Superior temporal gyrus (tissue), 1 donor: ENCODE measurements at regions not wholly inside any gene's neighbourhood (a gene's known extent, or its start where the extent isn't known, plus 50 kb on each side); places are given as distances from the start of the nearest gene placed in this dataset.
A peak's percentile ranks its signal among the peaks of the same experiment; 100 is the strongest.

ENCODE experiments used
- DNase-seq: peaks from one replicate; pipeline ENCODE4 v3.0.0-alpha.2; 2016; ENCODE audit errors: extremely low spot score

DNA sequence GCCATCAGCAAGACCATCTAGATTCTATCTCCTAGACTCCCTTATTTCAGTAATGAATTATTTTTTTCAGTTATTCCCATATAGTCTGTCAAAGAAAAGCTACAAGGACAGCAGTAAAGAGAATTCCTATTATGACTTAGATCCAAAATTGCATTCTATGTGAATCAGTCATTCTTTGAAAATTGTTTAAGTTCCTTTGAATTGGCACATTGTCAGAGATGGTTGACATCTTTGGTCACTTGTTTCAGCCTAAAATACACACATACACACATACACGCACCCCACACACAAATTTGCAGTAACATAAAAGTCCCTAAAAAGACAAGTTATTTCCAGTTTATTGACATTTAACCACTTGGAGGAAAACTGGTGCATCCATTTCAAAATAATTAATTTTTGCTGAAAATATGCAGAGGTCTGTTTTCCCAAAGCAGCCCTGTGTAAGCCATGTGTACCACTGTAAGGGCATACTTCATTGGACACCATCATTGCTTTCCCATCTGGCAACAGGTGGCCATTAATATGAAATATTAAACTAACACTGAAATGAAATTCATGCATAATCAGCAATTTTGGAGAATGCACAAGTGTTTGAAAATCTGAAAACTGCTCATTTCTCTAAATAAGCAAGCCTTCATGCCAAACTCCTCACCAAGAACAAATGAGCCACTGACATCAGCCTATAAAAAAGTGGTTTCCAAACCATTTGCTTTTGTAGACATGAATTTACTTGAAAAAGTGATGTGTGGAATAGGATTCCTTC is 121.7 kb upstream of the COL1A2 start:
- DNase-seq, result no peak

DNA sequence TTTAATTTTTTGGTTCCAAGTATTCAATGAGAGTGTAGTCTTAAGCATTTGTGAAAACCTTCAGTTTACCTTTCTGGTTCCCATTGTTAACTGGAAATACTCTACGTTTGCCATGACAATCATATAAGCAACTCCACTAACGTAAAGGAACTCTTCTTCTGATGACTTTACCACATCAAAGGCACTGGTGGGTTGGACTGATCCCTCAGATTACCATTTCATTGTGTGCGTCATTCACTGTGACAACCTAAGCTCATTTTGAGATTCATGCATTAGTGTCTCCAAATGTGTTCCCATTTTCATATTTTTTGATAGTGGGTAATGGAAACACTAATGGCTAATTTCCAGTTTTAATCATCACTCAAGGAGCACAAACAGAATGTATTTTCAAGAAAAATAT is 119.9 kb upstream of the COL1A2 start:
- DNase-seq, result no peak

DNA sequence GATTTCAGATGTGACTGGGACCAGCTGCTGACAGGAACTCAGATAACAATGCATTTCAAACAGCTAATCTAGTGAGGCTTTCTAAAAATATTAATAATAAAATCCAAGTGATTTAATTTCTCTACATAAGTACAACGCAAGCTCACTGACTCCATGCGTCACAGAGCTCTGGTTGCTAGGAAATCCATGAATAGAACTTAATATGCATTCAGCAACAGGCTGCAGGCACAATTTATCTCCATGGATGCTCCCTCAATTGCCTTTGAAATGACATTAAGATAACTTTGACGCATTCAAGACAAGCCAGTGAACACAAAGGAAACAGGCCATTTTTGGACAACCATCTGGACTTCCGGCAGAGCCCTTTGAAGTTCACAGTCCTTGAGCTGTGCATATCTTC is 118.7 kb upstream of the COL1A2 start:
- no peak for DNase-seq

DNA sequence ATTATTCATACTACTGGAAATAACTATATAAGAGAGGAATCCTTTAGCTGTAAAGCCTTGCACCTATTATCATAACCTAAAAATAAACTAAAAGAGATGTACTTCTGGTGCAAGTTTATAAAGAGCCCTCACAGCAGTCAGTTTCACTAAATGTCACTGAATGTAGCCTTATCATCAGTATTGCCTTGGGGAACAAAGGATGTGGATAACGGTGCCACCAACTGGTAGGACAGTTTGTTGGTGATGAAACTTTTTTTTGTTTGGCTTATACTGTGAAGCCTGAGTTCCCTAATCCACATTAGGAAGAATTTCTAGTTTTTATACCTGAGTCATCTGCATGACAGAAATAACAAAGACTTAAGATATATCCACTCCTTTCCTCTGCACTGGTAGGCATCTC is 117.9 kb upstream of the COL1A2 start:
- DNase-seq, result no peak

DNA sequence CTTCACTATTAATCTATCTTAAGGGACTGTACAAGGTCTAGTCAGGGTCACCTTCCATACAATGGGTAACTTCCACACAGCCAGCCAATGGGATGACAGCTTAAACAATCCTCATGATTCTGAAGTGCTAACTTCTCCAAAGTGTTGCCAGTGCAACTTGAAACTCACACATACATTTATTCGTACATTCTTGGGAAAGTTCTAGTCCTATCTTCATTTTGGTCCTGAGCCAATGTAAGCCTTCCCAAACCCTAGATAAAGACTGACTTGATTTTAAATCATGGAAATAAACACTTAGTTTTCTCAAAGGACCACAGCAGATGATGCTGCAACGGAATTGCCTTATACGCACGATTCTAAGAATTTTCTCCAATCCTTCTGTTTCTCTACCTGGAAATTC is 117.5 kb upstream of the COL1A2 start:
- DNase-seq, result no peak

DNA sequence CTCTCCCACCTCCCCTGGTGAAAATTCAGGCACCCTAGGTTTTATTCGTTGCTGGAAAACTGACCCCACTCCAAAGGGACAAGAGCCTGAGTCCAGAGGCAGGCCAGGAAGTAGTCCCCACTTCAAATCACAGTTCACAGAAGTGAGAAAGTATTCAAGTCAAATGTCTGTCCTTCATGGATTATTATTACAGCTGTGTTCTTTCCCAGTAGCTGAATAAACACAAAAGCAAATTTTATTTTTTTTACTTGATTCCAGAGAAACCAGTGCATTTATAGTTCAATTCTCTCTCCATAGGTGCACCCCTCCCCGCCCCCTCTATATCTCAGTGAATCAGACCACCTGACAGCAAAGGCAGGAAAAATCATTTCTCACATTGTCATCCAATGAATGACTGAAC is 113.8 kb upstream of the COL1A2 start:
- no peak for DNase-seq

DNA sequence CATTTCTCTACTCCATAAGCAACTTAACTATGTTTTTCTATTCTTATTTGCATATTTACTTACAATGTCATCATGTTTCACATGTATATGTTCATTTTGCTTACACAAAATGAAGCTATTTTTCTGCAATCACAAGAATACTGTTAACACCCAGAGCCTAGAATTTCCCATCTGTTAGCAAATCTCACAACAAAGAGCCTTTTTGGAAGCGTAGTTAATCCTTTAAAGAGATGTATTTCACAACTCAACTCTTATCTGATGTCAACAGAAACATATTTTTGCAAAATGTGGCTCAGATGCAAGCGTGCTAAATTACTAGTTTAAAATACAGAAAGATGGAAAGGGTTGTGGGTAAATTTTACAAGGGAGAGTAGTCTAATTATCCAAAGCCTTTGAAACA is 110.6 kb upstream of the COL1A2 start:
- DNase-seq, result no peak

DNA sequence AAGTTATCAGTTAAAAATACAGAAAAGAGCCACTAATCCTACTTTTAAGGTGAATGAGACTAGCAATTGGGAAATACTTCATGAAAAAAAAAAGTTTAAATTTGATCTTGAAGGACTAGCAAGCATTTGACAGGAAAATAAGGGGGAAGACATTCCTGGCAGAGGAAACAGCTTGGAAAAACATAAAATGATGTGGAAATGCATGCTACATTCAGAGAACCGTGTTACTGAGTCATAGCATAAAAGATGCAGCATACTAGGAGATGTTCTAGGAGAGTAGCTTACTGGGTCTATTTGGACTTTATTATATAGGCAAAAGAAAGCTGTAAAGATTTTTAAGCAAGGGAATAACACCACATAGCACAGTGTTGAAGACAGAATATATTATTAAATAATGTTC is 108.6 kb upstream of the COL1A2 start:
- no peak for DNase-seq

DNA sequence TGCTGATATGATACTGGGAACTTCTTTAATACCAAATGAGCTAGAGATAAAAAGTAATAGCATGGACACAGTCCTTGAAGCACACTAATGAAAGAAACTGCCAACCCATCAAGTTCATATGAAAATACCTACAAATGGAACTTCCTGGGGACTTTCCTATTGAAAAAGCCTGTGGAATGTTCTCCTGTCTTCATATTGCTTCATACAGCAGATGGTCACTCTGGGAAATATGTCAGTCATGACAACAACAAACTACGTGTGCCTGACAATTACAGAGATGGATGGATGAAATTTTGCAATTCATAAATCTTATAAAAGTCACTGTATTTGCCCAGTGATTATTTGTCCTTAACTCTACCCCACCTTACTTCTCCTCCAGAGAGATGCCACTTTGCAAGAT is 106.6 kb upstream of the COL1A2 start:
- no peak for DNase-seq

DNA sequence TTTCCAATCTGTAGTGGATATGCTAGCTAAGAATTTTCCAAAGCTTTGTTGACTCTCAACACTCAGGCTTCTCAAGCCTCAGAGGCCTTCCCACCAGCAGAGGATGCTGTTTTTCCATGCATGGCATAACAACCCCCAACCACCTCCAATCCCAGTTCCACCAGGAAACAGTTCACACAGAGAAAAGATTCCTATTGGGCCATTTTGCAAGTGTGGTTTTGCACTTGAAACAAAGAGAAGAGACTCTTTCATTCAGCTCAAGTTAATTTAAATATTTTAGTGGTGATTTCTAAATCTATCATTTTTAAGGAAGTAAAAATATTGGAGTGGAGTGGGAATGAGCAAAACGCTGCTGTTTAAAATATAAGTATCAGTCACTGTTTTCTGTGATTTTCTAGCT is 105.6 kb upstream of the COL1A2 start:
- peak; percentile 83 for DNase-seq

DNA sequence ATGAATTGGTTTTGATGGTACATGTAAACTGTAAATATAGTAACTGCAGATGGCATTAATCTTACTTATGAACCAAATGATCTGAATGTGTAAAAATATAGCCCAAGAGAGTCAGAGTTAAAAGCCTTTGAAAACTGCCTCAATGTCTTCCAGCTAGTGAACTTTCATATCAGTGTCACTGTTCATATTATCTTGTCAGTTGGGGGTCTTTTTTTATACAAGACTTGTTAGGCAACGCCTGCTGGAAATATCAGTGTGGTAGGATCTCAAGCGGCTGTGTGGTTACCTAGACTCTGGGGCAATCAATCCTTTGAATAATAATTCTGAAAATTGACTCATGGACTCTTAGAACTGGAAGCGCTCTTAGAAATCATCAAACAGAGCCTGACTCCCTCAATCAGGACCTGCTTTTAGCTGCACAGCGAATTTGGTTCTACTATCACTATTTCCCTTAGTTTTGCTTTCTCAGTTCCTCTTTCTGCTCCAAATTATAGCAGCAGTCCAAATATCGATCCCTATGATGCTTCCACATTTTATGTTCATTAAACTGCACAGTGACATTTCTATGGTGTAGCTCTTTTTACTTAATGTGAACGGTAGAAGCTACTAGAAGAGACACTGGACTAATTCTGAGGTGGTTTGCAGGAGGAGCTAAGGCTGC is 100.1 kb upstream of the COL1A2 start:
- no peak for DNase-seq

DNA sequence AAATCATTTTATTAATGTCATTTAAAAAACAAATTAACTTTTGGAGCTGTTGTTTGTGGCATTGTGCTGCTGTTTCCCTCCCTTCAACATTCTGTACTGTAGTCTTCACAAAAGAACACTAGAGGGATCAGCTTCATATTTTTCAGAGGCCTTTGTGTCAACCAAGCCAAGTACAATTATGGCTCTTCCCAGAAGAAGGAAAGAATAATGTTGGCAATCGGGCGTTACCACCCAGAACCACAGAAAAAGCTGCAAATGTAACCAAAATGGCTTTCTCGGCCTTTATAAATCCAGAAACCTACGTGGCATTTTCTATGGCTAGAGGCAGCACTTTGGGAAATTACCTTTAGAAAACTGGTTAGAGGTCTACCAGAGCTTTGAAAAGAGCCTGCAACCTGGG is 98.8 kb upstream of the COL1A2 start:
- no peak for DNase-seq

DNA sequence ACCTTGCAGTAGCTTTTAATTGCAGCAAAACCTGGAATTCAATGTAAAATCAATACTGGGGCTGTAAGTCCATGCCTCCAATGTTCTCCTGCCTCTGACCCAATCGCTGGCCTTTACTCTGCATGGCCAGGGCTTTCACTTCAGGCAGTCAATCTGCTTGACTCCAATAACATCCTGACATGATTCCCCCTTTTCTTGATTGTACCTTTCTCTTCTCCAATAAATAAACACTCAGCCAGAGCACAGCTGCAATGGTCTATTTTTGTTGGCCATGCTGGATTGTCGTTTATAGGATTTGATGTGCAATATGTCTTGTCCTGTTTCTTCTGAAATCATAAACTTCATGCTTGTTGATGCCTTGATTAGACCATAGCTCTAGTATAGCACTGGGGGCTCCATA is 97.8 kb upstream of the COL1A2 start:
- DNase-seq, result no peak

DNA sequence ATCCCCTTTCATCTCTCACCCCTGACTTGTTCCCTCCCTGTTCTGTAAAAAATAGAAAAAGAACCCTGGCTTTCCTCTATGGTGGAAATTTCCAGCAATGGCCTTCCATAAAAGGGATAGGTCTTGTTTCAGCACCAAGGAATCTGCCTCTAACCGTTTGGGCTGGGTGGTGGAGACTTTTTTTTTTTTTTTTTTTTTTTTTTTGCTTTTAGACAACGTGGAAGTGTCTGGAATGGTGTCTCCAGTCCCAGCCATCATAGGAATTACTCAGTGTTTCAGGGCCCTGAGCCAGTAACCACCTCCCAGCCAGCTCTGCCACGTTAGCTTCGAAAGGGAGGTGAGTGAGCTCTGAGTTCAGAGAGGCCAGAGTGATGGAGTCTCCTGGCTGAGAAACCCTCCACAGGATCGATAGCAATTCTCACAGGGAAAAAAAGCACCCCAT is 97.3 kb upstream of the COL1A2 start:
- DNase-seq, result no peak

DNA sequence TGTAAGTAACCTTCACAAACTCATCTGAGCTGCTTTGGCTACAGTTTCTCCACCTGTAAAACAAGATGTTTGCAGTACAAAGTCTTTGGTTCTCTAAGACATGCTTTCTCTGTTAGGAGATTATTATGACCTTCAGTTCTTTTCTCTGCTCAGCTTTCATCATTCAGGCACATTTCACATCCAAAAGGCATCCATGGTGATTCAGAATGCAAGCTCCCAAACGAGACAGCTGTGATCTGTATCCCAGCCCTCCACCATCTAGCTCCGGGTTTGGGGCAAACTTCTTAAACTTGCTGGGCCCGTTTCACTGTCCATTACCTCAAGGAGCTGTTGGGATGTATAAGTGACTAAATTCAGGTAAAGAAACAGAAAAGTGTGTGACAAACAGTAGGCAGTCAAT is 95.8 kb upstream of the COL1A2 start:
- DNase-seq, result no peak

DNA sequence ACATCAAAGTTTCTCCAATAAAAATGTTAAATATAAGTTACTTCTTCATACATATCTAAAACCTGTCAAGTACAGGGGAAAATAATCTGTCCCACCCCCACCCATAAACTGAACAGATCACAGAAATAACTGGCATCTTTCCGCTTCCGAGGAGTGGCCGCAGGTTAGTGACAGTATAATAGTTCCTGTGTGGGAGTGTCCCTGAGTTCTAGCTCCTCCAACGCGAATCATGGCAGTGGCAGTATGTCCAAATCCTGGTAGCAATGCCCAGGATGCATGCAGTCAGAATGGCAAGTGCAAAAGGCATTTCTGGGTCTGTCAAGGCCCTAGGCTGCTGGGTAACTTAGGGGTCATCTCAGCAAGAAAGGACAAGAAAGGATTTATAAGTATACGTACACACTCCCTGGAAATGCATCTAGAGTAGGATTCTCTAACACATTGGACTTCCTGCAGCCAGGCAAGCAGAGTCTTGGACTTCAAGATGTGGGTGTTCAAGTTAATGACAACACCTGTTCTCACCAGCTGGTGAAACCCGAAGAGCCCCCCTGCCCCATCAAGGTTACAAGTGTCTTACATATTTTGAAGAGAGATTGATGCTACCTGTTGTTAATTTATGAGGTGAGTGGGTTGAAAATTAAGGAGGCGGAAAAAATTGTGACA is 94.4 kb upstream of the COL1A2 start:
- DNase-seq, result no peak

DNA sequence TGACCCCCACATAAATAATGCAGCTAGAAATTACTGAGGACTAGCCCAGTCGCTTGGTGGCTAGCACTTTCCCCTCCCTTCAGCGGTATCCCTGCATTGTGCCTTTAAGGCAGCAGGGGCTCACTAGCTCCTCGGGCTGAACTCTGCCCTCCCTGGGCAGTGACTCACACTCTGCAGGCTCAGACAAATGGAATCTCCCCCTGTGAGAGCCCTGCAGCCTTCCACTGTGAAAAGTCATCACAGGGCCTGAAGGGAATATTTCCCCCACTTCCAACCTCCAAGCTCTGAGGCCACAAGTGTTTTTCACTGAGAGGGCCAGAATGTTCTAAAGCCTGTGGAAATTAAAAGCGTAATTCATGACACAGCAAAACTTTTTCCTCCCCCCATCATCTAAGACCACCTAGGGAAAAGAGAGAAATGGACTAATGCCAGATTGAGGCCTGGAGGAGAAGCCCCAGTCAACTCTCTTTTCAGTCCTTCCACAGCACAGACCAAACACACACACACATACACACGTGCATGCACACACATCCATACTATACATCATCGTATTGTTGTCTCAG is 93.6 kb upstream of the COL1A2 start:
- no peak for DNase-seq

DNA sequence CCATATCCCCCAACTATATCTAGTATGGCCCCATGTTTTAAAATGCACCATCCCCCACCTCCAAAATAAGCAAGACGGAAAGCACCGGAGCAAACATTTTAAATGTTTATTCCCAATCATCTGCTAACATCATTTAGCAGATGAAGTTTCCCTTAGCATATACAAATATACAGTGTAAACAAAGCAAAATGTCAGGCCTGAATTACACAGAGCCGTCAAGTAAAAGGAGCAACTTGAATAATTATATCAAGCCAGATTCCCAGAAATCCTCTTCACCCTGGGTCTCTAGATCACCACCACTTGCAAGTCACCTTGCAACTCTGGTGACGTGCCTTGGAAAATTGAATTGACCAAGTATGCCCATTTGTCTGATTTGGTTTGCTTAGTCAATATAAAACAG is 91.6 kb upstream of the COL1A2 start:
- no peak for DNase-seq

DNA sequence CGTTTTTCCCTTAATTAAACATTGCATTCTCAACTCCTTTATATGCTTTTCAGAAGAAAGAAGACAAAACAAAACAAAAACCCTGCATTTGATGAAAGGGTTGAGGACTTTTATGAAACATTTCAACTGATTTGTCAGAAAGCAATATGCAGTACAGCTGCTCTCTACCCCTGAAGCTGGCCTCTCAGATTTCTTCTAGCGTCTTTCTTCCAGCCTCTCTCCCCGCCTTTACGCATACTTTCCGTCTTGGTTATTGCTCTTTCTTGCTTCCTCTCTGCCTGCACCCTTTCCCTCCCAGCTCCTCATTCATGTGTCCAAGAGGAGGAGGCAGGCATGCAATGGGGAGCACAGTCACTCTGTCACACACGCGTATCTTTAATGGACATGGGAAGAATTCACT is 91.0 kb upstream of the COL1A2 start:
- DNase-seq, result no peak

DNA sequence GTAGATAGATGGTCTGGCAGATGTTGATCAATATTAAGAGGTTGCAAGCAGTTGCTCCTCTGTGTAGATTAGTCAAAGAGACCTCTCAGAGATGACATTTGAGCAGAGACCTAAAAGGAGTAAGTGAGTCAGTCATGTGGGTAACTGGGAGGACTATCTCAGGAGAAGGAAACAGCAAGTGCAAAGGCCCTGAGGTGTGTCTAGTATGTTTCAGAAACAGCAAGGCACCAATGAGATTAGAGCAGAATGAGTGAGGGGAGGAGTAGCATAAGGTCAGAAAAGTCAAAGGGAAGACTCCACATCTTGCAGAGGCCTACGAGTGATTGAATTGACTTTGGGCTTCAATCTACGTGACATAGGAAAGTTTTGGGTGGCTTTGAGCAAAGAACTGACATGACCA is 89.8 kb upstream of the COL1A2 start:
- DNase-seq, result no peak

DNA sequence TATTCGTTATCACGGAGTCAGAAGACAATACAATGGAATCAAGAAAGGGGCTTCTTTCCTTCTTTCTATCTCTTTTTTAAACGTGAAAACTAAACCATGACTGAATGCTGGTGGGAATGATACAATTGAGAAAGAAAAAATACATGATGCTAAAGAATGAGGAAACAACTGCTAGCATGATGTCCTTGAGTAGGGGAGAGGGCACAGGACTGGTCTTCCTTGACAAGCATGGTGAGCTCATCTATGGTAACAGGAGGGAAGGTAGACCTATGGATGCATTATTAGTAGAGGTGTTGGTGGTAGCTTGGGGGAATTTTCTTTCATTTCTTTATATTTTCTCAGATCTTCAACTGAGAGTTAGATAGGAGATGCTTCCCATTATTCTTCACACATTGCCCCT is 88.9 kb upstream of the COL1A2 start:
- DNase-seq, result no peak

DNA sequence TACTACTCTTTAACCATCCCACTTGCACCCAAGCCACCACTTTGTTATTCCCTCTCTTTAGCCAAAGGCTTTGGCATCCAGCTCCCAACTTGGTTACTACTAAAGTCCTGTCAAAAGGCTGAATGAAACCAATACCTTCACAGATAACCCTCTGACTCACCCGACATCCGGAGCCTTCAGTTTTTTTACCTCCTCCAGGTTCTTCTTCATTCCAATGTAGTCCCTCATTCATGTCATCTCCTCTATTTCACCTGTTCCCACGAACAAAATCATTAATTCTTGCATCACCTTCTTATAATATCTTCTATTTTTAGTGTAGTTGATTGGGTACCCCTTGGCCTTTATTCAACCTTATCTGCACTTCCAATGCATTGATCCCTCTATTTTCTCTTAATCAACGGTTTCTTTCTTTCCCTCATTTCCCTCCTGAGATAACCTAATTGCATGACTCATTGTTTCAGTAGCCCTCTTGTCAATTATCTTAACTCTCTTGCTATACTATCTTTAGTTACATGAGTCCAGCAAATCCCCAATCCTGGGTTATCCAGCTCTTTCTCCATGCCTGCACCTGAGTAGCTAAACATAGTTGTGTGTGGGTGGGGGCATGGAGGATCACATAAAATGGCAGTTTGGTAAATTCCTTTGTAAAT is 87.2 kb upstream of the COL1A2 start:
- DNase-seq, result no peak
